Right atrium auricular region (tissue), 2 donors: ENCODE measurements at regions not wholly inside any gene's neighbourhood (a gene's known extent, or its start where the extent isn't known, plus 50 kb on each side); places are given as distances from the start of the nearest gene placed in this dataset.
"Not testable (repeated sequence)": the region's sequence is repeated elsewhere in the genome, so short reads cannot be mapped to it uniquely, and the experiment has no call there.

Source experiments
- DNase-seq: peaks from one replicate; pipeline ENCODE4 v3.0.0-alpha.2; 2019; ENCODE audit warnings: low spot score
- H3K27ac ChIP-seq, 2 donors: fragments of 200-600 bp; sonication (generic); 1 replicate in 1 of 2; 2 replicates in 1 of 2; pipeline ENCODE4 v1.5.1; 2016 to 2019
- H3K27me3 ChIP-seq, 2 donors: fragments of 200-600 bp; sonication (generic); one replicate each; pipeline versions ENCODE4 v1.5.1 to v1.6.0; 2017 to 2019
- H3K36me3 ChIP-seq: fragments of 200-600 bp; sonication (generic); one replicate; pipeline ENCODE4 v1.5.1; 2016
- H3K4me1 ChIP-seq, 2 donors: fragments of 200-600 bp; sonication (generic); one replicate each; pipeline versions ENCODE4 v1.5.1 to v1.6.0; 2017 to 2019
- H3K4me3 ChIP-seq, 2 donors: fragments of 200-600 bp; sonication (generic); 1 replicate in 1 of 2; 2 replicates in 1 of 2; pipeline ENCODE4 v1.5.1; 2017 to 2019; ENCODE audit warnings: mild to moderate bottlenecking in 1 of 2, moderate library complexity in 1 of 2
- H3K9me3 ChIP-seq, 2 donors: fragments of 200-600 bp; sonication (generic); one replicate each; pipeline ENCODE4 v1.5.1; 2019
- TF ChIP-seq, protein P1 (sequence below), 2 donors: fragments of 200-600 bp; sonication (generic); IDR thresholded peaks; one replicate each; pipeline ENCODE4 v1.5.1; 2019; ENCODE audit warnings: antibody characterized with exemption in 2 of 2

GRCh38 chr10:90096196-90096595 lies 394.8 kb downstream of the KIF20B start:
- no peak overlapping the region for H3K27ac ChIP-seq
- H3K36me3 ChIP-seq, result no peaks in the 10 kb centered on the region
- H3K4me1 ChIP-seq, result no peaks in the 10 kb centered on the region
- no peak for DNase-seq
- TF ChIP-seq, protein P1, sequence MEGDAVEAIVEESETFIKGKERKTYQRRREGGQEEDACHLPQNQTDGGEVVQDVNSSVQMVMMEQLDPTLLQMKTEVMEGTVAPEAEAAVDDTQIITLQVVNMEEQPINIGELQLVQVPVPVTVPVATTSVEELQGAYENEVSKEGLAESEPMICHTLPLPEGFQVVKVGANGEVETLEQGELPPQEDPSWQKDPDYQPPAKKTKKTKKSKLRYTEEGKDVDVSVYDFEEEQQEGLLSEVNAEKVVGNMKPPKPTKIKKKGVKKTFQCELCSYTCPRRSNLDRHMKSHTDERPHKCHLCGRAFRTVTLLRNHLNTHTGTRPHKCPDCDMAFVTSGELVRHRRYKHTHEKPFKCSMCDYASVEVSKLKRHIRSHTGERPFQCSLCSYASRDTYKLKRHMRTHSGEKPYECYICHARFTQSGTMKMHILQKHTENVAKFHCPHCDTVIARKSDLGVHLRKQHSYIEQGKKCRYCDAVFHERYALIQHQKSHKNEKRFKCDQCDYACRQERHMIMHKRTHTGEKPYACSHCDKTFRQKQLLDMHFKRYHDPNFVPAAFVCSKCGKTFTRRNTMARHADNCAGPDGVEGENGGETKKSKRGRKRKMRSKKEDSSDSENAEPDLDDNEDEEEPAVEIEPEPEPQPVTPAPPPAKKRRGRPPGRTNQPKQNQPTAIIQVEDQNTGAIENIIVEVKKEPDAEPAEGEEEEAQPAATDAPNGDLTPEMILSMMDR (IDR thresholded peaks at IDR 0.05), result no peak
- H3K4me3 ChIP-seq, result no peak overlapping the region
- H3K9me3 ChIP-seq, result no peaks in the 10 kb centered on the region
- no peaks in the 10 kb centered on the region for H3K27me3 ChIP-seq

DNA sequence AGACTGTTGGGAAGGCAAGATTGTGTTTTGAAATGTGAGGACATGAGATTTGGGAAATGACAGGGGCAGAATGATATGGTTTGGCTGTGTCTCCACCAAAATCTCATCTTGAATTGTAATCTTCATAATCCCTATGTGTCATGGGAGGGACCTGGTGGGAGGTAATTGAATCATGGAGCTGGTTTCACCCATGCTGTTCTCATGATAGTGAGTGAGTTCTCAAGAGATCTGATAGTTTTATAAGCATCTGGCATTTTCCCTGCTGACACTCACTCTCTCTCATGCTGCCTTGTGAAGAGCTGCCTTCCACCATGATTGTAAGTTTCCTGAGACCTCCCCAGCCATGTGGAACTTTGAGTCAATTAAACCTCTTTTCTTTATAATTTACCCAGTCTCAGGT lies 406.2 kb downstream of the KIF20B start:
- DNase-seq, H3K4me1 ChIP-seq, H3K36me3 ChIP-seq, H3K4me3 ChIP-seq, H3K27ac ChIP-seq, H3K27me3 ChIP-seq, H3K9me3 ChIP-seq: not testable (repeated sequence)

DNA sequence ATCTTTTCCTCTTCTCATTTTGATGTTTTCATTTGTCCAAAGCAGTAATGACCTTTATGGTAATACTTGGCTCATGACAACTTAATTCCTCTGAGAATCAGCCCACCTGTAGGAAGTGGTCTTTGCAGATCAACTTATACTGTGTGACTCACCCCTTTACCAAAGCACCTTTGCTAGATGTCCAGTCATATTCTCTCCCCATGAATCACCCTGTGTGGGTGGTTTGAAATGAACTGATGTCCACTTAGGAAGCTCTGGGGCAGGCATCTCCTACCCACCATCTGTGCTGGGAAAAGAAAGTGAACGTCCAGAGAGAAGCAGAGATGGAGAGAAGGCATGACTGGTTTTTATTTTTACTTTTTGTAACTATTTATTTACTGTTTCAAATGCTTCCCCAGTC lies 410.3 kb downstream of the KIF20B start:
- DNase-seq, result no peak
- no peaks in the 10 kb centered on the region for H3K4me1 ChIP-seq
- H3K9me3 ChIP-seq, result no peaks in the 10 kb centered on the region
- no peak overlapping the region for H3K27ac ChIP-seq
- no peaks in the 10 kb centered on the region for H3K27me3 ChIP-seq
- TF ChIP-seq, protein P1 (IDR thresholded peaks at IDR 0.05), result no peak
- H3K36me3 ChIP-seq, result no peaks in the 10 kb centered on the region
- H3K4me3 ChIP-seq, result no peak overlapping the region

GRCh38 chr10:90112681-90113080 lies 411.3 kb downstream of the KIF20B start:
- TF ChIP-seq, protein P1 (IDR thresholded peaks at IDR 0.05), result no peak
- Histone ChIP-seq H3K9me3 (no peaks in the 10 kb centered on the region), H3K4me3 (no peak overlapping the region), H3K27me3 (no peaks in the 10 kb centered on the region), H3K36me3 (no peaks in the 10 kb centered on the region), H3K4me1 (no peaks in the 10 kb centered on the region), H3K27ac (no peak overlapping the region)
- DNase-seq, result no peak

DNA sequence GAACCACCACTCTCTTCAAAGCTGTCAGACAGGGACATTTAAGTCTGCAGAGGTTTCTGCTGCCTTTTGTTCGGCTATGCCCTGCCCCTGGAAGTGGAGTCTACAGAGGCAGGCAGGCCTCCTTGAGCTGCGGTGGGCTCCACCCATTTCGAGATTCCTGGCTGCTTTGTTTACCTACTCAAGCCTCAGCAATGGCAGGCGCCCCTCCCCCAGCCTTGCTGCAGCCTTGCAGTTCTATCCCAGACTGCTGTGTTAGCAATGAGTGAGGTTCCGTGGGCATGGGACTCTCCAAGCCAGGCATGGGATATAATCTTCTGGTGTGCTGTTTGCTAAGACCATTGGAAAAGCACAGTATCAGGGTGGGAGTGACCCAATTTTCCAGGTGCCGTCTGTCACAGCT lies 417.2 kb downstream of the KIF20B start:
- H3K4me3 ChIP-seq, H3K27me3 ChIP-seq, H3K27ac ChIP-seq, DNase-seq, H3K36me3 ChIP-seq, H3K9me3 ChIP-seq, H3K4me1 ChIP-seq: not testable (repeated sequence)

DNA sequence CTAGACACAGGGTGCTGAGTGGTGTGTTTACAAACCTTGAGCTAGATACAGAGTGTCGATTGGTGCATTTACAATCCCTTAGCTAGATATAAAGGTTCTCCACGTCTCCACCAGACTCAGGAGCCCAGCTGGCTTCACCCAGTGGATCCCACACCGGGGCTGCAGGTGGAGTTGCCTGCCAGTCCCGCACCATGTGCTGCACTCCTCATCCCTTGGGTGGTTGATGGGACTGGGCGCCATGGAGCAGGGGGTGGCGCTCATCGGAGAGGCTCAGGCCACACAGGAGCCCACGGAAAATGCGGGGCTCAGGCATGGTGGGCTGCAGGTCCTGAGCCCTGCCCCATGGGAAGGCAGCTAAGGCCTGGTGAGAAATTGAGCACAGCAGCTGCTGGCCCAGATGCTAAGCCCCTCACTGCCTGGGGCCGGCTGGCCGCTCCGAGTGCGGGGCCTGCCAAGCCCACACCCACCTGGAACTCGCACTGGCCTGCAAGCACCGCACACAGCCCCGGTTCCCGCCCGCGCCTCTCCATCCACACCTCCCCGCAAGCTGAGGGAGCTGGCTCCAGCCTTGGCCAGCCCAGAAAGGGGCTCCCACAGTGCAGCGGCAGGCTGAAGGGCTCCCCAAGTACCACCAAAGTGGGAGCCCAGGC lies 418.4 kb downstream of the KIF20B start:
- H3K9me3 ChIP-seq, H3K4me3 ChIP-seq, DNase-seq, H3K36me3 ChIP-seq, H3K27me3 ChIP-seq, H3K27ac ChIP-seq, H3K4me1 ChIP-seq: not testable (repeated sequence)

GRCh38 chr10:90125456-90126255 lies 424.3 kb downstream of the KIF20B start:
- Histone ChIP-seq H3K27ac (no peak overlapping the region), H3K4me3 (no peak overlapping the region), H3K36me3 (no peaks in the 10 kb centered on the region), H3K27me3 (no peaks in the 10 kb centered on the region), H3K9me3 (no peaks in the 10 kb centered on the region), H3K4me1 (peaks cover 0 to 19% of the 10 kb centered on the region in 2 donors)
- DNase-seq, result no peak
- TF ChIP-seq, protein P1 (IDR thresholded peaks at IDR 0.05), result no peak
